ENCODE measurements at regions not wholly inside any gene's neighbourhood (a gene's known extent, or its start where the extent isn't known, plus 50 kb on each side); places are given as distances from the start of the nearest gene placed in this dataset.

- Histone ChIP-seq H3K79me2 (ENCODE audit: control insufficient read depth, insufficient read depth, low read length) (peaks cover 70% of the 10 kb centered on the region), H3K4me2 (ENCODE audit: insufficient read depth, low read length) (no peak overlapping the region), H3K36me3 (ENCODE audit: control insufficient read depth in 2 of 2, extremely low read depth in 1 of 2, insufficient read depth in 2 of 2, low read length in 2 of 2) (peaks cover 3 to 6% of the 10 kb centered on the region in 2 experiments), H3K9me1 (replicated peaks; ENCODE audit: control insufficient read depth, extremely low read depth, insufficient read depth, low read length) (no peaks in the 10 kb centered on the region), H3K4me3 (replicated peaks in 1 of 3; ENCODE audit: insufficient read depth in 1 of 3, low read depth in 1 of 3, low read length in 3 of 3) (no peak overlapping the region), H3K27ac (ENCODE audit: insufficient read depth, low read depth, low read length) (no peak overlapping the region), H3K4me1 (ENCODE audit: control insufficient read depth, extremely low read depth, insufficient read depth, low read length) (peaks cover 17% of the 10 kb centered on the region), H3K27me3 (ENCODE audit: control insufficient read depth in 2 of 2, insufficient read depth in 2 of 2, low read length in 2 of 2) (no peaks in the 10 kb centered on the region), H3K9ac (replicated peaks; ENCODE audit: extremely low read depth, insufficient read depth, low read length) (peak overlapping the region; percentile 9), H4K20me1 (replicated peaks; ENCODE audit: control insufficient read depth, extremely low read depth, insufficient read depth, low read length) (peaks cover 6% of the 10 kb centered on the region), H2AFZ (ENCODE audit: low read depth, low read length) (no peak overlapping the region), H3K9me3 (replicated peaks; ENCODE audit: control insufficient read depth, insufficient read depth, low read length) (no peaks in the 10 kb centered on the region)
- no peak for FAIRE-seq
- no peak for TF ChIP-seq EZH2 (IDR thresholded peaks at IDR 0.05; ENCODE audit: borderline replicate concordance, low read depth, low read length, severe bottlenecking)
- no peak for TF ChIP-seq GATA2 (IDR thresholded peaks at IDR 0.05; ENCODE audit: insufficient read depth, insufficient read length, low read depth, low read length)
- TF ChIP-seq POLR2AphosphoS5 (IDR thresholded peaks at IDR 0.05; ENCODE audit: insufficient read depth, low read depth, low read length): no peak
- no peak for TF ChIP-seq MAX (IDR thresholded peaks at IDR 0.05; ENCODE audit: insufficient read depth, insufficient read length)
- no peak for TF ChIP-seq POLR2A (IDR thresholded peaks at IDR 0.05; ENCODE audit: low read depth, low read length)
- TF ChIP-seq JUN (IDR thresholded peaks at IDR 0.05; ENCODE audit: borderline replicate concordance, insufficient read depth, insufficient read length, low read depth): no peak
- no peak for TF ChIP-seq FOS (IDR thresholded peaks at IDR 0.05; ENCODE audit: borderline replicate concordance, insufficient read depth, low read length)
- no peak for TF ChIP-seq MYC (IDR thresholded peaks at IDR 0.05; ENCODE audit: low read depth, low read length)
- TF ChIP-seq, protein P1, sequence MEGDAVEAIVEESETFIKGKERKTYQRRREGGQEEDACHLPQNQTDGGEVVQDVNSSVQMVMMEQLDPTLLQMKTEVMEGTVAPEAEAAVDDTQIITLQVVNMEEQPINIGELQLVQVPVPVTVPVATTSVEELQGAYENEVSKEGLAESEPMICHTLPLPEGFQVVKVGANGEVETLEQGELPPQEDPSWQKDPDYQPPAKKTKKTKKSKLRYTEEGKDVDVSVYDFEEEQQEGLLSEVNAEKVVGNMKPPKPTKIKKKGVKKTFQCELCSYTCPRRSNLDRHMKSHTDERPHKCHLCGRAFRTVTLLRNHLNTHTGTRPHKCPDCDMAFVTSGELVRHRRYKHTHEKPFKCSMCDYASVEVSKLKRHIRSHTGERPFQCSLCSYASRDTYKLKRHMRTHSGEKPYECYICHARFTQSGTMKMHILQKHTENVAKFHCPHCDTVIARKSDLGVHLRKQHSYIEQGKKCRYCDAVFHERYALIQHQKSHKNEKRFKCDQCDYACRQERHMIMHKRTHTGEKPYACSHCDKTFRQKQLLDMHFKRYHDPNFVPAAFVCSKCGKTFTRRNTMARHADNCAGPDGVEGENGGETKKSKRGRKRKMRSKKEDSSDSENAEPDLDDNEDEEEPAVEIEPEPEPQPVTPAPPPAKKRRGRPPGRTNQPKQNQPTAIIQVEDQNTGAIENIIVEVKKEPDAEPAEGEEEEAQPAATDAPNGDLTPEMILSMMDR (IDR thresholded peaks at IDR 0.05; ENCODE audit: extremely low read depth in 1 of 2, insufficient read depth in 1 of 2, low read depth in 1 of 2, low read length in 2 of 2): no peak
- ChIA-PET POLR2A (no interaction called here), CTCF (interaction anchor here (2.0 kb wide), 1 partner anchor 321 kb away, joined by 6 read pairs; no protein-coding TSS in a partner anchor)
- dilution Hi-C loops (cut with MboI; ENCODE audit: extremely low pct_ligation_motif_present, low sequenced_read_pairs): no loop called here
- no peak for DNase-seq (ENCODE audit: low read depth, low spot score)
- no TSS peak for BruUV-seq (replicated peaks)
- intact Hi-C loops (cut with micrococcal nuclease): no loop called here
Observed at GRCh38 chr22:25451480-25452114, 112.9 kb upstream of the GRK3 start.
